DMS153 treated with DMSO at 0.1 percent for 48 hours (cell line): ENCODE measurements at regions not wholly inside any gene's neighbourhood (a gene's known extent, or its start where the extent isn't known, plus 50 kb on each side); places are given as distances from the start of the nearest gene placed in this dataset.

Experiments used
- DNase-seq: peaks from one replicate; lab custom pipeline; 2025; ENCODE audit not compliant: unreplicated experiment; lab: John Stamatoyannopoulos, UW

DNA sequence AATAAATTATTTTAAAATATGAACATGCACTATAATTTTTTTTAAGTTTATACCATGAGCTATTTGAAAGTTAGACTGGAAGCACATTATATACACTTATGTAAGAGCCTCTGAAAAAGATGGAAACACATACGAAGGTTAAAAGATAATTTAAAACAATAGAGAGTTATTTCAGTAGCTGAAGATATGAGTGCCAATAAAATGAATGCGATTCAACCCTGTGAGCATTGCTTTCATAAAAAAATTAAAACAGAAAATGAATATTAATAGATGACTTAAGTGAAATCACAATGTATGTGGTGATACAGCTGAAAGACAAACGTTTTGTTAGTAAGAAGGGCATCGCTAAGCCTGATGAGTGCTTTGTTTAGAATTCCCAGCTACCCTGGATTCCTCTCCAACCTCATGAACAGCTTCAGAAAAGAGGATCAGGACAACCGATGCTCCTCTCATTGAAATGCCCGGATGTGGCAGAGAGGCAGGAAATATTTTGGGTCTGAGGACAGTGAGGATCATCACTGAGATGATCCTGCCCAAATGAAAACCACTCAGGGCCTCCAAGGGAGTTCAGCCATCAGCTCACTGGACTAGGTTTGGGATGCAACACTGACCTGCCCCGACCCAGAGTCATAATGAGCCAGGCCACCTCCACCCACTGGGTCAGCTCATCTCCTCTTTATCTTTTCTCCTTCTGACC lies 60.2 kb upstream of the TOP3B start:
- DNase-seq: no peak

DNA sequence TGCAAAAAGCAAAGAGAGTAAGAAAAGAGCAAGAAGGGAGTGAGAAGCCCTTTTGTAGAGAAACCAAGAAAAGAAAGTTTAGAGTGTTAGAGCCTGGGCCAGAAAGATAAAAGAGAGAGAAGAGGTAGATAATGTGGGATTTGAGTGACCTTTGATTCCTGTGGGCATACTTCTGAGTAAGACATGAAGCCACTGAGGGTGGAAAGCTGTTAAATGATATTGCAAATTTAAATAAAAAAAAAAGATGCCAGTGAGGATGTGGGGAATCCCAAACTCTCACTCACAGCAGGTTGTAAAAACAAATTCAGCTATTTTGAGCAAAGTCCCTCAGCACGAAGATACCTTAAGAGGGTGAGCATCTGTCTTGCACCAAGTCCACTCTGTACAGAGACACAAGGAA lies 59.4 kb upstream of the TOP3B start:
- no peak for DNase-seq

DNA sequence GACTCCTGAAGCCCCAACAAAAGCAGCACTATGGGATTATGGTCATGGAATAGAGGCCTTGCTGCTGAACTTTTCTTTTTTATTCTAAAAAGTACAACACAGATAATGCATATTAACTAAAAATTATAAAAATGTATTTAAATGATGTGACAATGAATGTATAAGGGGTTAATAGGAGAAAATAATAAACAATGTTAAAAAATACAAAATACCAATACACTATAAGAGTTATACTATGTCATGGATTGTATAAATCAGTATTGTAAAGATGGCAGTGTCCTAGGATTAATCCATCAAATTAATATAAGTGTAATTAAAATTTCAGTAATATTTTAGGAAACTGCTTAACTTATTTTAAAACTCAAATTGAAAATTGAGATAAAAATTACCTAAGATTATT lies 58.3 kb upstream of the TOP3B start:
- DNase-seq: no peak

DNA sequence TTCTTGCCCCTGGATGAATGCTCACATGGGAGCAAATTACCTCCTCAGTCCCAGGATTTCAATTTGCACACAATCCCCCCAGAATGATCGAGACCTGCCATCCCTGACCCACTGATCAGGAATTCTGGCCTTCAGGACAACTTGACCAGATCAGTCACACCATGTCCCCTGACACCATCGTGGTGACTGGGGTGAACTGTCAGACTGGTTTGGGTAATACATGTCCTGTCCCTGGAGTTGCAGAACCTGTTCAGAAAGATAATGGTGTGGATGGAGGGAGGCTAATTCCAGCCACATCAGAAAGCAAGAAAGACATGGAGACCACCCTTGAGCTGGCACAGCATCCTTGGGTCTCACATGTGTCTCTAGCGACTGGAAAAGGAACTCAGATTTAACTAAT lies 57.9 kb upstream of the TOP3B start:
- no peak for DNase-seq

DNA sequence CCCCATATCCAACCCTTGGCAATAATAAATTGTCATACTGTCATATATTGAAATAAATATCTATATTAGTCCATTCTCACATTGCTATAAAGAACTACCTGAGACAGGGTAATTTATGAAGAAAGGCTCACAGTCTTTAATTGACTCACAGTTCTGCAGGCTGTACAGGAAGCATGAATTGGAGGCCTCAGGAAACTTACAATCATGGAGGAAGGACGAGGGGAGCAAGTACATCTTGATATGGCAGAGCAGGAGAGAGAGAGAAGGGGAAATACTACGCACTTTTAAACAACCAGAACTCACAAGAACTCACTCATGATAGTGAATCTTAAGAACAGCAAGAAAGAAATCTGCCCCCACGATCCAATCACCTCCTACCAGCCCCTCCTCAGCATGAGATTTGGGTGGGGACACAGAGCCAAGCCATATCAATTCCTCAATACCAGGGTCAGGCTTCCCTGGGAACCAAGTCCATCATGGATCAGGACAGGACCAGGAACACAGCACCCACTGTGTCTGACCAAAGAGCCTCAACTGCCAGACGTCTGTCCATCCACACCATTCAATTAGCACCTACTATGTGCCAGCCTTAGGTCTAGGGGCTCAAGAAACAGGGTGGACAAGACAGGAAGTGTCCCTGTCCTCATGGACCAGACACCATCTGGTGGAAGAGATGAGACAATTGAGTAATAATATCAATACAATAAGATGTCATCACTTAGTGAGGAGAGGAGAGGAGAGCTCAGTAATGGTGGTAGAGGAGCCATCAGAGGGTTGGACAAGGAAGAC lies 56.9 kb upstream of the TOP3B start:
- no peak for DNase-seq

DNA sequence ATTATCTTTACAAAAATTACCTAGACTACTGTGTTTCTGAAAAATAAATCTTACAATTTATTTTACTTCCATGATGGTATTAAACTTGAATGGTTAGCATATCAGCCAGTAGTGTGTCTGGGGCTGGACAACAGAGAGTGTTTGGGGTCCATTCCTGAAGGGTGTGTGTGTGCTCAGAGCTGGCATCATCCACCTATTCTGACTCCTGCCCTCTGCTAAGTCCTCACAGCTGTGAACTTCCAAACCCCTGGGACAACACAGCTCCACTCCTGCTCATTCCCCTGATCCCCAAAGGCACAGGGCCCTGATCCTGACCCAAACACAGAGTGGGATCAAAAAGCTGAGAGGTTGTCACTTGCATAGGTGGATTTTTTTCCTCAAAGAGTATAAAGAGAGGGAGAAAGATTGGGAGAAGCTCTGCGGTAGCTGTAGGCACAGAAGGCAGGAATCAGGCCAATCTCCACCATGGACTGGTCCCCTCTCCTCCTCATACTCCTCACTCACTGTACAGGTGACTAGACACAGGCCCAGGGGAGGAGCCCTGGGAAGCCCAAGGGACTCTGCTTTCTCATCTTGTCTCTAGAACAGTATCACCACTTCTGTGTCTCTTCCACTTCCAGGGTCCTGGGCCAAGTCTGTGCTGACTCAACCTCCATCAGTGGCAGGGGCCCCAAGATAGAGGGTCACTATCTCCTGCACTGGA lies 55.7 kb upstream of the TOP3B start:
- no peak for DNase-seq

DNA sequence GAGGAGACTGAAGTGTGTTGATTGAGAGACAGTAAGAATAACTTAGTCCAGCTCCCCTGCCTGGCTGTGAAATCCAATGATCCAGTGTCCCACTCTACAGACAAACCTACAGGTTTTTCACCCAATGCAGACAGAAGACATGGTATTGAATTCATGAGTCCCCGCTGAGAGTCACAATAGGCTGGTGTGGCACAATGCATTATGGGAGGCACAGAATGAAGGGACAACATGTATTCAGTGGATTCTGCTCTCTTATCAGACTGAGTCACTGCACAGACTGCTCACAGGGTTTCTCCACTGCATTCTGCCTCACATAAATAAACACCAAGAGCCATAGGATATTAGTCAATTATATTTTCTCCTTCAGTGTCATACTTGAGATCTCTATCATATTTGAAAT lies 55.2 kb upstream of the TOP3B start:
- DNase-seq: no peak

DNA sequence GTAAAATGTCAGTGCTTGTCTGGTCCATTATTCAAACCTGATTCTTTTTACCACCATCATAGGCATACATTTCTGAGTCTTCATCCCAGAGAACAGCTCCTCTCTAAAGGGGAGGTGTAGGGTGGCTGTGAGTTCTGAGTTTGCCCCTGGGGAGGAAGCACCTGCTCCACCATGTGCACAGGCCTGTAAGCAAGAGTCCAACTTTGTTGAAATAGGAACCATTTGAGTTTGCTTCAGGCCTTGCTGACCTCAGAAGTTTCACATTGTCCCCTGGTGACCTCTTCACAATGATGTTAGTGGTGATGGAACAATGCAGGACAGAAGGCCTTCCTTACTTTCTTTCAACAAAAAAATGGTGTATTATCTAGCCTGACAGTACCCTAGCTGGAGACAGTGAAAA lies 54.6 kb upstream of the TOP3B start:
- DNase-seq: no peak

DNA sequence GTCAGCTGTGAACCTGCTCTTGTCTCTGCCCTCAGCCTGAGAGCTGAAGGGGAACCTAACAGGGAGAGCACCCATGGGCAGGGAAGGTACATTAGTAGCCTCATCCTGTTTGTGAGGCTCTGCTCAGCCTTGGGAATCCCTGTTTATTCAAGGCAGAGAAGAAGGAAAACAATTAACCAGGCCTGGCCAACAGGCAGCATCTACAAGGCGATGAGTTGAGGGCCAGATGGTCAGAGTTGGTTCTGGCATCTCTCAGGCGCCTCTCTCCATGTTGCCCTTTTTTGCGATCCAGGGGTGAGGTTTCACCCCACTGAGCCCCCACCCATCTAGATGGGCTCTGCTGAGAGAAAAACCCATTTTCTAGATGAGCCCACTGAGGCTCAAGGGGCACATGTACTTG lies 54.0 kb upstream of the TOP3B start:
- DNase-seq: no peak

DNA sequence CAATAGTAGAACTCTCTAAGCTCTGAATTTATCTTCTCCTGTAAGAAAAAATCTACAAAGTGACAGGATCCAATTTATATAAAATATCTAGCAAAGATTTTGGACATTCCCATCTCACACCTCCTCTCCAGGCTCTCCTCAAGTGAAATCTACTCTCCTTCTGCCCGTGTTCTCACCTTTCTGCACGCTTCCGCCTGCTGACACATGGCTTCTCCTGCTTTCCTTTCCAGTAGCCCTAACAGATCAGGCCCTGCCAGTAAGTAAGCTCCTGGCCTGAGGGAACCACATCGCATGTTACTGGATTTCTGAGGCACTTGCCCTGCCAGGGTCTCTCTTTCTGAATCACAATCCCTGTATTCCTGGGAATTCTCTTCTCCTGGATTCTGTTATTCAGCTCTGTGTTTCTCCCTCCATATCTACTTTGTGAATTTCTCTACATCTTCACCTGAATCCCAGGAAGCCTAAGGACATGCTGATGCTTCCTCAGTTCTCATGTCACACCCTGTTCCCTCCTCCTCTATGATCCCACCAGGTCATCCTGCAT lies 53.3 kb upstream of the TOP3B start:
- DNase-seq: no peak

DNA sequence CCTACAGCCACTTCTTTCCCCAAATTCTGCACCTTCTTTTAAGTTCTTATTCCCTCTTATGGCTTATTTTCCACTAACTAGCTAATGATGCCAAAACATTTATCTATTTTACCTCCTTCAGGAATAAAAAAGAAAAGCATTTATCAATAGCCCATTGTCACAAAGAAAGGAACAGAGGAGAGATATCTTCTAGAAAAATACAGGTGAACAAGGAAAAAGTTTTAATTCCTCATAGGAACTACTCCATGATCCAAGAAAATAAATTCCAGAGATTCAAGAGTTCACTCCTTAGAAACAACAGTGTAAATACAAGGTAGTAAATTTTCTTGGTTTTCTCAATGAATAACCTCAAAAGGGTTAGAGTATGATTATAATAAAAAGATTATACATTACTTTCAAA lies 52.6 kb upstream of the TOP3B start:
- no peak for DNase-seq

DNA sequence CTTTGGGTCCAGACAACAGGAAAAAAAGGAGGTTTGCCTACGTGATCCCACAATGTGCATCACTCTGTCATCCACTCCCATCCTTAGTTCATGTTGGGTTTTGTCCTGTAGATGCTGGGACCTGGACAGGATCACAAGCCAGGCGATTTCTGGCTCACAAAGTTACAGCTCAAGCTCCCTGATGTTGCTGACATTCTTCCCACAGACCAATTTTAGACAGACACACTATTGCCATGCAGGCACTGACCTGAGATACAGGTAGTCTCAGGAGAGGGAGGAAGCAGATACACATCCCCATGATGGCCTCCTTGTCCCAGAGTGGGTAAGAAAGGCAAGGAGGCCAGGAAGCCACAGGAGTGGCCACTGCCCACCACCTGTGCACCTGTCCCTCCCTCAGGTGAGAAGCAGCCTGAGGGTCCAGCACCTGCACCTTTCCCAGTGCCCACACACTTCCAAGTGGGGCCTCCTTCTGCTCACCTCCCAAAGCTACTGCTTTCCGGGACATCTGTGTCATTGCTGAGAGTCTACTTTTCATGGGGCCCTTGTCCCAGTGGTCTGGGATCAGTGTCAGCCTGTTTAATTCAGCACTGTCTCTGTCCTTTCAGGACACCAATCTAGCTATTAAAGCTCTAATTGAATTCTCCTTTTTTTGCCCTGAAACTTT lies 52.0 kb upstream of the TOP3B start:
- no peak for DNase-seq

DNA sequence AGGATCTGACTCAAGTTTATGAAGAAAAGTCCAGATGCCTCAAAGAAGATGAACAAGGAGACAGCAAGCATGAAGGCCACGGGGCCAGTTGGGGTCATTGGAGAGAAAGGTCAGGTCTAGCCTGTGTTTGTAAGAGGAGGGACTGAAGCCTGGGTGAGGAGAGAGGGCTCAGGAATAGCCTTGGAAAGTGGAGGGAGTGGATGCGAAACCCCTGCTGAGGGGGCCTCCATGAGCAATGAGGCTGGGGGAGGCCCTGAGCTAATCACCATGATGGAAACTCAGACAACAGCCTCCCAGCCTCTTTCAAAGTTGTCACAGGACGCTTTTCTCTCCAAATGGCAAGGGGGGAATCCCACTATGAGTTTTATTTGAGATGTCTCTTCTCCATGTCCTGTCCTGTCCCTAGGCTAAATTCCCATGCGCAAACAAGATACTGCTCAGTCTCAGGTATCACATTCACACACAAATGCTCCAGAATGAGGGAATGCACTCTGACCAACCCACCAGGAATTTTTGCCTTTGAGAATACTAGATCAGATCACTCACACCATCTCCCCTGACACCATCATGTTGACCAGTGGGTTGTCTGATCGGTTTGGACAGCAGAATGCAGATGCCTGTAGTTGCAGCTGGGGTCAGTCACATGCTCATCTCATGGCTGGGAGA lies 51.3 kb upstream of the TOP3B start:
- no peak for DNase-seq

DNA sequence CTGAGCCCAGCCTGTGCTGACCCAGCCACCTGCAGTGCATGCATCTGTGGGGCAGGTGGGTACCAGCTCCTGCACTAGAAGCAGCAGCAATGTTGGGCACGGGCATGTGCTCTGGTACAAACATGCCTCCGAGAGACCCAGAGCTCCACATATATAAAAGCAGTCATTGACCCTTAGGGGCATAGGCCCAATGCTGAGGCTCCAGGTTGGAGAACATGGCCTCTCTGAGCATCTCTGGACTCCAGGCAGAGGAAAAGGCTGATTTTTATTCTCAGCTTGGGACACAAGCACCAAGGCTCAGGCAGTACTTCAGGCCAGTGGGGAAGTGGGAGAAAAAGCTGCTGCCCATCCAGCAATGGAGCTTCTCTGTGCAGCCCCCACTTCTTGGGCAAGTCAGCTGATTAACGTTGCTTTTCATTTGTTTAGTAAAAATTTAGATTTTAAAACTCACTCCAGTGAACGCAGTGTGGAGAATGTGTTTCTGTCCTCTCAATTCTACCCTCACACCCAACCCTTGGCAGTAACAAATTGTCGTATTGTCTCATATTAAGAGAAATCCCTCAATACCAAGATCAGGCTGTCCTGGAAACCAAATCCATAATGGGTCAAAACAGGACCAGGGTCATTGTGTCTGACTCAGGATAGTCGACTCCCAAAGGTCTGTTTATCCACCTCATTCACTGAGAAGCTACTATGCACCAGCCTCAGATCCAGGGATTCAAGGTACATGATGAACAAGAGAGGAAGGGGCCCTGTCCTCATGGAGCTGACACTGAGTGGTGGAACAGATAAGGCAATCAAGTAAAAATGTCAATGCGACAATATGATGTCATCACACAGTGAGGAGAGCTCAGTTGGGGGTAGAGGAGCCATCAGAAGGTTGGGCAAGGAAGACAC lies 50.6 kb upstream of the TOP3B start:
- no peak for DNase-seq

DNA sequence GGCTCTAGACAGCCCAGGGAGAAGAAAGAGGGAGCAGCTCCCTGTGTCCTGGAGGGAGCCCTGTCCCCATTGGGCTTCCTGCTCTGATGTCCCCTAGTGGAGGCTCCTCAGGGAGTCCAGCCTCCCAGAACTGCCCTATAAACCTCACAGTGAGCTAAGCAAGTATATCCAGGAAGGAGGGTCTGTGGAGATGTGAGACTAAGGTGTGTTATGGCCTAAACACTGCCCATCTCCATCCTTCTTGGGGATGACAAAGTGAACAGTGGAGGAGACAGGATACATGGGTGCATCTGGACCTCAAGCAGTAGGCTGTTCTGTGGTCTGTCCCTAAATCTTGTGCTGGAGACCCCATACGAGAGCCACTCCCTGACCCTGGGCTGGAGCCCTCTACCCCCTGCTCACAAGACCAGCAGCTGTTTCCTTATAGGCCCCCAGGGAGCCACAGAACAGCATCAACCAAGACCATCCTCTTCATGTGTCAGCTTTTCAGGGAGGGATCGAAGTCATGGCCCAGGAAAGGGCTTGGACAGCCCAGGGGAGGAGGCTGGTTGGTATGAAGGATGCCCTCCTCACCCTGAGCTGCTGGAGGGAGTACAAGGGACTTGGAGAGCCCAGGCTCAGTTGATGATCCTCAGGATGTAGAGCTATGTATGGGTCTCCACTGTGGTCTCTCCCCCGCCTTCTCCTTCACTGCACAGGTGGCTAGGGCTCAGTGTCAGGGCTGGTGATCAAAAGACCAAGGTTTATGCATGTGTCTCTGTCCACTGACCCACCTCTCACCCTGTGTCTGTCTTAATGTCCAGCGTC lies 49.7 kb upstream of the TOP3B start:
- no peak for DNase-seq
